ENCODE measurements at regions not wholly inside any gene's neighbourhood (a gene's known extent, or its start where the extent isn't known, plus 50 kb on each side); places are given as distances from the start of the nearest gene placed in this dataset.

DNA sequence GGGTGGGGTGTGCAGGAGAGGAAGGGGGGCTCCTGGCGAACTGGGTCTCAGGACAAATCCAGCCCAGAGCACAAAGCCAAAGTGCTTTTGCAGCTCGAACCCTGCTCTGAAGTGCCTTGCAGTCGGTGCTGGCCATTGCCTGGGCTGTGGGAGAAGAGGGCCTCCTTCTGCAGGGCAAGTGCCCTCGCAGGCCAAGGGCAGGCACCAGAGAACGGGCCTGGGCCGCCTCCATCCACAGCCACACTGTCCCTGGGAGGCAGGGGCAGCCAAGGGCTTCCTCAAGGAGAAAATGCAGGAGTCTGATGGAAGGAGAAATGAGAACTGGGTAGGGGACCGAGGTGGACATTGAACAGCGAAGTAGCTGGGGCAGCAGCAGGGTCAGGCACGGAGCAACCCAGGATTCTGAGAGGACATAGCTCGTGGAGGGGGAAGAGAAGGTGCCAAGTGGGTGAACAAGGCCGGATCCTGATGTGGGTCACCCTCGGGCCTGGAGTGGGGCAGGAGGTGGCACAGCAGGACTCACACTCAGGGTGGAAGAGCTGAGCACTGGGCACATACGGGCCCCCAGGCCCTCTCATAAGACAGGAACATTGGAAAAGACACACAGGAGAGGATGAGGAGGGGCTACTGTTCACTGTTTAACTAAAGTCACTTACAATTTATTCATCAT, 312.8 kb upstream of the SALL3 start:
- TF ChIP-seq, protein P1, sequence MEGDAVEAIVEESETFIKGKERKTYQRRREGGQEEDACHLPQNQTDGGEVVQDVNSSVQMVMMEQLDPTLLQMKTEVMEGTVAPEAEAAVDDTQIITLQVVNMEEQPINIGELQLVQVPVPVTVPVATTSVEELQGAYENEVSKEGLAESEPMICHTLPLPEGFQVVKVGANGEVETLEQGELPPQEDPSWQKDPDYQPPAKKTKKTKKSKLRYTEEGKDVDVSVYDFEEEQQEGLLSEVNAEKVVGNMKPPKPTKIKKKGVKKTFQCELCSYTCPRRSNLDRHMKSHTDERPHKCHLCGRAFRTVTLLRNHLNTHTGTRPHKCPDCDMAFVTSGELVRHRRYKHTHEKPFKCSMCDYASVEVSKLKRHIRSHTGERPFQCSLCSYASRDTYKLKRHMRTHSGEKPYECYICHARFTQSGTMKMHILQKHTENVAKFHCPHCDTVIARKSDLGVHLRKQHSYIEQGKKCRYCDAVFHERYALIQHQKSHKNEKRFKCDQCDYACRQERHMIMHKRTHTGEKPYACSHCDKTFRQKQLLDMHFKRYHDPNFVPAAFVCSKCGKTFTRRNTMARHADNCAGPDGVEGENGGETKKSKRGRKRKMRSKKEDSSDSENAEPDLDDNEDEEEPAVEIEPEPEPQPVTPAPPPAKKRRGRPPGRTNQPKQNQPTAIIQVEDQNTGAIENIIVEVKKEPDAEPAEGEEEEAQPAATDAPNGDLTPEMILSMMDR (IDR thresholded peaks at IDR 0.05) = no peak
- TF ChIP-seq POLR2AphosphoS5 (IDR thresholded peaks at IDR 0.05) (no peak), EP300 (IDR thresholded peaks at IDR 0.05) (no peak)

Measured in sigmoid colon (tissue), 4 donors.